ENCODE measurements at regions not wholly inside any gene's neighbourhood (a gene's known extent, or its start where the extent isn't known, plus 50 kb on each side); places are given as distances from the start of the nearest gene placed in this dataset.
A peak's percentile ranks its signal among the peaks of the same experiment; 100 is the strongest.
"Not testable (repeated sequence)": the region's sequence is repeated elsewhere in the genome, so short reads cannot be mapped to it uniquely, and the experiment has no call there.

DNA sequence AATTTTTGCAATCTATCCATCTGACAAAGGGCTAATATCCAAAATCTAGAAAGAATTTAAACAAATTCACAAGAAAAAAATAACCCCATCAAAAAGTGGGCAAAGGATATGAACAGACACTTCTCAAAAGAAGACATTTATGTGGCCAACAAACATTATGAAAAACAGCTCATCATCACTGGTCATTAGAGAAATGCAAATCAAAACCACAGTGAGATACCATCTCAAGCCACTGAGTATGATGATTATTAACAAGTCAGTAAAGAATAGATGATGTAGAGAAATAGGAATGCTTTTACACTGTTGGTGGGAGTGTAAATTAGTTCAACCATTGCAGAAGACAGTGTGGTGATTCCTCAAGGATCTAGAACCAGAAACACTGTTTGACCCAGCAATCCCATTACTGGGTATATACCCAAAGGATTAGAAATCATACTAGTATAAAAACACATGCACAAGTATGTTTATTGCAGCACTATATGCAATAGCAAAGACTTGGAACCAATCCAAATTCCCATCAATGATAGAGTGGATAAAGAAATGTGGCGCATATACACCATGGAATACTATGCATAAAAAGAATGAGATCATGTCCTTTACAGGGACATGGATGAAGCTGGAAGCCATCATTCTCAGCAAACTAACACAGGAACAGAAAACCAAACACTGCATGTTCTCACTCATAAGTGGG, 96.1 kb downstream of the POSTN start:
- H3K9me3 ChIP-seq (ENCODE audit: control insufficient read depth, low read length); H3K4me2 ChIP-seq (ENCODE audit: low read length, poor library complexity, severe bottlenecking); H3K23ac ChIP-seq (ENCODE audit: low read length in 2 of 2); H3K27me3 ChIP-seq (ENCODE audit: control insufficient read depth in 1 of 2, insufficient read depth in 1 of 2, low read length in 2 of 2); H2BK120ac ChIP-seq (ENCODE audit: low read depth, low read length); H3K36me3 ChIP-seq (ENCODE audit: control insufficient read depth in 1 of 2, insufficient read depth in 2 of 2, low read depth in 1 of 2, low read length in 2 of 2); H2BK5ac ChIP-seq (ENCODE audit: low read depth, low read length, poor library complexity, severe bottlenecking); H2BK15ac ChIP-seq (ENCODE audit: low read depth, poor library complexity, severe bottlenecking); H3K4me1 ChIP-seq (ENCODE audit: control insufficient read depth, insufficient read depth, low read depth, low read length); H2BK12ac ChIP-seq (ENCODE audit: low read length in 2 of 2); H4K8ac ChIP-seq (ENCODE audit: low read length); H3K9ac ChIP-seq (ENCODE audit: low read length); H3K14ac ChIP-seq (ENCODE audit: low read length in 2 of 2); H3K18ac ChIP-seq (ENCODE audit: low read depth in 1 of 2, low read length in 2 of 2); H3K4me3 ChIP-seq (ENCODE audit: insufficient read depth in 1 of 2, low read depth in 1 of 2, low read length in 2 of 2); H4K91ac ChIP-seq (ENCODE audit: low read length); H2AK5ac ChIP-seq (ENCODE audit: low read length, severe bottlenecking); H3K79me1 ChIP-seq (replicated peaks; ENCODE audit: low read length, poor library complexity, severe bottlenecking); H3K27ac ChIP-seq (ENCODE audit: low read length, poor library complexity, severe bottlenecking); H2AFZ ChIP-seq (ENCODE audit: low read depth, low read length); H3K4ac ChIP-seq (ENCODE audit: low read depth in 1 of 2, low read length in 2 of 2): not testable (repeated sequence)
- WGBS: no CpG with 5 or more reads among the region's 1 CpG
- DNase-seq: peak; percentile 27

DNA sequence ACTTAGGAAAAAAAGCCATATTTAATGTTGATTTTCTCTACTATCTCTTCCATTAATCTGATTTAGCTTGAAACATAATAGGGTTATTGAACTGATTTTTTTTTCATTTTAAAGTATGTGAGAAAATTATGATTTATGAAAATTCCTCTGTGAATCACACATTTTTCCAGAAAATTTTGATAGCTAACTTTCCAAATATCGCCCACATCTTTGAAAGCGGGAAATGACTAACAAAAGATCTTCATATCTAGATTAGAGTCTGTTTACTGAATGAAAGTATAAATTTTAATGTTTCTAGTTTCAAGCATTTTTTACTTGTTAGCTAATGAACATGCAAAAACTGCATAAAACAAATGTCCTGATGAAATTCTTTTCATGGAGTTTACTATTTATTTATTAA, 97.4 kb downstream of the POSTN start:
- DNase-seq: no peak
- Histone ChIP-seq H2BK120ac (ENCODE audit: low read depth, low read length) (no peak overlapping the region), H3K4me1 (ENCODE audit: control insufficient read depth, insufficient read depth, low read depth, low read length) (no peaks in the 10 kb centered on the region), H2BK12ac (ENCODE audit: low read length in 2 of 2) (no peak overlapping the region), H3K4me3 (ENCODE audit: insufficient read depth in 1 of 2, low read depth in 1 of 2, low read length in 2 of 2) (no peak overlapping the region), H3K79me1 (replicated peaks; ENCODE audit: low read length, poor library complexity, severe bottlenecking) (no peaks in the 10 kb centered on the region), H3K27ac (ENCODE audit: low read length, poor library complexity, severe bottlenecking) (no peak overlapping the region), H3K14ac (ENCODE audit: low read length in 2 of 2) (no peak overlapping the region), H2BK5ac (ENCODE audit: low read depth, low read length, poor library complexity, severe bottlenecking) (no peak overlapping the region), H2AK5ac (ENCODE audit: low read length, severe bottlenecking) (no peak overlapping the region), H3K4ac (ENCODE audit: low read depth in 1 of 2, low read length in 2 of 2) (no peak overlapping the region), H2AFZ (ENCODE audit: low read depth, low read length) (no peak overlapping the region), H4K8ac (ENCODE audit: low read length) (no peak overlapping the region), H3K18ac (ENCODE audit: low read depth in 1 of 2, low read length in 2 of 2) (no peak overlapping the region), H3K9me3 (ENCODE audit: control insufficient read depth, low read length) (no peaks in the 10 kb centered on the region), H4K91ac (ENCODE audit: low read length) (no peak overlapping the region), H2BK15ac (ENCODE audit: low read depth, poor library complexity, severe bottlenecking) (no peak overlapping the region), H3K9ac (ENCODE audit: low read length) (no peak overlapping the region), H3K23ac (ENCODE audit: low read length in 2 of 2) (no peak overlapping the region), H3K27me3 (ENCODE audit: control insufficient read depth in 1 of 2, insufficient read depth in 1 of 2, low read length in 2 of 2) (no peaks in the 10 kb centered on the region), H3K4me2 (ENCODE audit: low read length, poor library complexity, severe bottlenecking) (no peak overlapping the region), H3K36me3 (ENCODE audit: control insufficient read depth in 1 of 2, insufficient read depth in 2 of 2, low read depth in 1 of 2, low read length in 2 of 2) (no peaks in the 10 kb centered on the region)
- no CpG with 5 or more reads among the region's 2 CpGs for WGBS

DNA sequence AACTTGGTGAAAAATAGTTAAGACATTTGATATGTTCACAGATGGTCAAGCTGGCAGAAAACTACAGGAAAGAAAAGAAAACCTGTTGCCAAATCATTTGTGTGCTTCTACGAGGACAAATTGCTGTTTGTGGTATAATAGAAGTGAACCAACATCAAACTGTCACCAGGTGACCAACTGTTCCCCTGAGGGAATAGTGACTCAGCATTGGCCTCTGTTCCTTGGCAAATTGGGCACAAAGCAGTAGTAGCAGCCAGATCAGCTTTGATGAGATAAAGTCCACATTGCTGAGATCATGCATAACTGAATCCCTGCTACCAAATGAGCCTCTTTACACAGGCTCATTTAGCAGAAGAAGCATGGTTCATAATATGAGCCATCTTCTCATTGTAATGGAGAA, 103.5 kb downstream of the POSTN start:
- Histone ChIP-seq H2BK120ac (ENCODE audit: low read depth, low read length) (no peak overlapping the region), H2BK12ac (ENCODE audit: low read length in 2 of 2) (no peak overlapping the region), H3K18ac (ENCODE audit: low read depth in 1 of 2, low read length in 2 of 2) (peak overlapping the region in 1 of 2 experiments; percentile 30), H3K4me3 (ENCODE audit: insufficient read depth in 1 of 2, low read depth in 1 of 2, low read length in 2 of 2) (no peak overlapping the region), H2AFZ (ENCODE audit: low read depth, low read length) (no peak overlapping the region), H2AK5ac (ENCODE audit: low read length, severe bottlenecking) (no peak overlapping the region), H3K4me2 (ENCODE audit: low read length, poor library complexity, severe bottlenecking) (no peak overlapping the region), H3K36me3 (ENCODE audit: control insufficient read depth in 1 of 2, insufficient read depth in 2 of 2, low read depth in 1 of 2, low read length in 2 of 2) (no peaks in the 10 kb centered on the region), H3K9me3 (ENCODE audit: control insufficient read depth, low read length) (no peaks in the 10 kb centered on the region), H3K27ac (ENCODE audit: low read length, poor library complexity, severe bottlenecking) (no peak overlapping the region), H3K9ac (ENCODE audit: low read length) (no peak overlapping the region), H2BK15ac (ENCODE audit: low read depth, poor library complexity, severe bottlenecking) (no peak overlapping the region), H2BK5ac (ENCODE audit: low read depth, low read length, poor library complexity, severe bottlenecking) (no peak overlapping the region), H3K4ac (ENCODE audit: low read depth in 1 of 2, low read length in 2 of 2) (no peak overlapping the region), H3K23ac (ENCODE audit: low read length in 2 of 2) (no peak overlapping the region), H4K8ac (ENCODE audit: low read length) (no peak overlapping the region), H3K79me1 (replicated peaks; ENCODE audit: low read length, poor library complexity, severe bottlenecking) (no peaks in the 10 kb centered on the region), H4K91ac (ENCODE audit: low read length) (no peak overlapping the region), H3K4me1 (ENCODE audit: control insufficient read depth, insufficient read depth, low read depth, low read length) (no peaks in the 10 kb centered on the region), H3K14ac (ENCODE audit: low read length in 2 of 2) (no peak overlapping the region), H3K27me3 (ENCODE audit: control insufficient read depth in 1 of 2, insufficient read depth in 1 of 2, low read length in 2 of 2) (no peaks in the 10 kb centered on the region)
- no peak for DNase-seq
- WGBS: 81% methylated on average over 1 of the region's 1 CpG

DNA sequence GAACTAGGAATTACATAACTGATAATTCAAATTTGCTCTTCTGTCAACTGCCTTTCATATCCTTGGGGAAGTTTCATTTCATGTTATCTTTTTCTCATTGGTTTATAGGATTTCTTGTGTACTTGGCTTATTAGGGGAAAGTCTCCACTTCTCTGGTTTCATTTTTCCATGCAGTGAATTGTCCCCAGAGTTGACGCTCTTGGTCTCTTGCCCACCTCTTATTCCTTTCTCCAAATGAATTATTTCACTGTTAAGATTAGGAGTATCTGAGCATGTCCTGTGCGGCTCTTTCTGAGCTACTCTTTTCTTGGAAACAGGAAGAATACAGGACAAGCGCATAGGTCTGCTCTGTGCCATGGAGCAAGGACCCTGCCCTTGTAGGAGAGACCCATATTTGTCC, 104.8 kb downstream of the POSTN start:
- 86% methylated on average over 2 of the region's 3 CpGs for WGBS
- peak overlapping the region in 1 of 2 experiments; percentile 4 for H3K18ac ChIP-seq (ENCODE audit: low read depth in 1 of 2, low read length in 2 of 2)

More for the DNA sequence above, 104.8 kb downstream of the POSTN start:
- H3K79me1 ChIP-seq (replicated peaks; ENCODE audit: low read length, poor library complexity, severe bottlenecking): no peaks in the 10 kb centered on the region
- no peaks in the 10 kb centered on the region for H3K36me3 ChIP-seq (ENCODE audit: control insufficient read depth in 1 of 2, insufficient read depth in 2 of 2, low read depth in 1 of 2, low read length in 2 of 2)
- no peak overlapping the region for H3K9ac ChIP-seq (ENCODE audit: low read length)
- no peak overlapping the region for H3K4me3 ChIP-seq (ENCODE audit: insufficient read depth in 1 of 2, low read depth in 1 of 2, low read length in 2 of 2)
- H2AK5ac ChIP-seq (ENCODE audit: low read length, severe bottlenecking): no peak overlapping the region
- no peak overlapping the region for H2BK5ac ChIP-seq (ENCODE audit: low read depth, low read length, poor library complexity, severe bottlenecking)
- no peak overlapping the region for H3K4ac ChIP-seq (ENCODE audit: low read depth in 1 of 2, low read length in 2 of 2)
- H3K4me2 ChIP-seq (ENCODE audit: low read length, poor library complexity, severe bottlenecking): no peak overlapping the region
- H3K4me1 ChIP-seq (ENCODE audit: control insufficient read depth, insufficient read depth, low read depth, low read length): no peaks in the 10 kb centered on the region
- H3K27me3 ChIP-seq (ENCODE audit: control insufficient read depth in 1 of 2, insufficient read depth in 1 of 2, low read length in 2 of 2): no peaks in the 10 kb centered on the region
- DNase-seq: no peak
- no peak overlapping the region for H4K8ac ChIP-seq (ENCODE audit: low read length)
- H2BK15ac ChIP-seq (ENCODE audit: low read depth, poor library complexity, severe bottlenecking): no peak overlapping the region
- no peak overlapping the region for H3K23ac ChIP-seq (ENCODE audit: low read length in 2 of 2)
- no peak overlapping the region for H2BK120ac ChIP-seq (ENCODE audit: low read depth, low read length)
- H3K27ac ChIP-seq (ENCODE audit: low read length, poor library complexity, severe bottlenecking): no peak overlapping the region
- no peak overlapping the region for H2AFZ ChIP-seq (ENCODE audit: low read depth, low read length)
- no peaks in the 10 kb centered on the region for H3K9me3 ChIP-seq (ENCODE audit: control insufficient read depth, low read length)
- H2BK12ac ChIP-seq (ENCODE audit: low read length in 2 of 2): no peak overlapping the region
- no peak overlapping the region for H3K14ac ChIP-seq (ENCODE audit: low read length in 2 of 2)
- no peak overlapping the region for H4K91ac ChIP-seq (ENCODE audit: low read length)
